ENCODE measurements at regions not wholly inside any gene's neighbourhood (a gene's known extent, or its start where the extent isn't known, plus 50 kb on each side); places are given as distances from the start of the nearest gene placed in this dataset.
A peak's percentile ranks its signal among the peaks of the same experiment; 100 is the strongest.

- Histone ChIP-seq H3K4me3 (ENCODE audit: low read length) (no peak overlapping the region), H3K9me3 (ENCODE audit: control insufficient read depth, low read length) (no peaks in the 10 kb centered on the region), H3K27ac (ENCODE audit: low read length) (no peak overlapping the region), H3K4me1 (ENCODE audit: control insufficient read depth, insufficient read depth, low read length) (no peaks in the 10 kb centered on the region), H3K27me3 (ENCODE audit: control insufficient read depth, insufficient read depth) (no peaks in the 10 kb centered on the region)
- no peak for DNase-seq
- ATAC-seq, result no peak
- 97% methylated on average over 1 of the region's 1 CpG for WGBS
- intact Hi-C loops (cut with DNase I), result no loop called here
These were observed 50.8 kb upstream of the KLHL13 start for GRCh38 chrX:118167361-118167760.

- no peaks in the 10 kb centered on the region for H3K9me3 ChIP-seq (ENCODE audit: control insufficient read depth, low read length)
- ATAC-seq, result no peak
- H3K4me1 ChIP-seq (ENCODE audit: control insufficient read depth, insufficient read depth, low read length), result no peaks in the 10 kb centered on the region
- no peak overlapping the region for H3K27ac ChIP-seq (ENCODE audit: low read length)
- intact Hi-C loops (cut with DNase I), result no loop called here
- no peak for DNase-seq
- H3K4me3 ChIP-seq (ENCODE audit: low read length), result no peak overlapping the region
- H3K27me3 ChIP-seq (ENCODE audit: control insufficient read depth, insufficient read depth), result no peaks in the 10 kb centered on the region
These were observed 54.7 kb upstream of the KLHL13 start for GRCh38 chrX:118171356-118171755.

- no peak overlapping the region for H3K4me3 ChIP-seq (ENCODE audit: low read length)
- H3K27me3 ChIP-seq (ENCODE audit: control insufficient read depth, insufficient read depth), result no peaks in the 10 kb centered on the region
- ATAC-seq (no peak), DNase-seq (no peak)
- no peaks in the 10 kb centered on the region for H3K9me3 ChIP-seq (ENCODE audit: control insufficient read depth, low read length)
- no peak overlapping the region for H3K27ac ChIP-seq (ENCODE audit: low read length)
- intact Hi-C loops (cut with DNase I), result no loop called here
- H3K4me1 ChIP-seq (ENCODE audit: control insufficient read depth, insufficient read depth, low read length), result no peaks in the 10 kb centered on the region
- 59% methylated on average over 5 of the region's 5 CpGs for WGBS
These were observed 58.0 kb upstream of the KLHL13 start for GRCh38 chrX:118174516-118175098.

GRCh38 chrX:118177708-118178107, 61.1 kb upstream of the KLHL13 start:
- intact Hi-C loops (cut with DNase I), result no loop called here
- WGBS, result 92% methylated on average over 1 of the region's 1 CpG
- H3K4me1 ChIP-seq (ENCODE audit: control insufficient read depth, insufficient read depth, low read length), result no peaks in the 10 kb centered on the region

GRCh38 chrX:118178450-118178849, 61.8 kb upstream of the KLHL13 start:
- Histone ChIP-seq H3K27me3 (ENCODE audit: control insufficient read depth, insufficient read depth) (no peaks in the 10 kb centered on the region), H3K4me1 (ENCODE audit: control insufficient read depth, insufficient read depth, low read length) (no peaks in the 10 kb centered on the region), H3K27ac (ENCODE audit: low read length) (no peak overlapping the region), H3K4me3 (ENCODE audit: low read length) (no peak overlapping the region), H3K9me3 (ENCODE audit: control insufficient read depth, low read length) (no peaks in the 10 kb centered on the region)
- 81% methylated on average over 7 of the region's 7 CpGs for WGBS
- DNase-seq (peak in 1 of 3 donors; percentile 17), ATAC-seq (peak in 1 of 2 donors; percentile 65)
- intact Hi-C loops (cut with DNase I), result no loop called here

More at GRCh38 chrX:118177708-118178107, 61.1 kb upstream of the KLHL13 start:
- no peak for DNase-seq
- H3K27me3 ChIP-seq (ENCODE audit: control insufficient read depth, insufficient read depth), result no peaks in the 10 kb centered on the region
- no peak overlapping the region for H3K4me3 ChIP-seq (ENCODE audit: low read length)
- H3K9me3 ChIP-seq (ENCODE audit: control insufficient read depth, low read length), result no peaks in the 10 kb centered on the region
- ATAC-seq, result no peak
- H3K27ac ChIP-seq (ENCODE audit: low read length), result no peak overlapping the region

GRCh38 chrX:118179161-118179560, 62.6 kb upstream of the KLHL13 start:
- Histone ChIP-seq H3K4me1 (ENCODE audit: control insufficient read depth, insufficient read depth, low read length) (no peaks in the 10 kb centered on the region), H3K27ac (ENCODE audit: low read length) (no peak overlapping the region), H3K9me3 (ENCODE audit: control insufficient read depth, low read length) (no peaks in the 10 kb centered on the region), H3K27me3 (ENCODE audit: control insufficient read depth, insufficient read depth) (no peaks in the 10 kb centered on the region), H3K4me3 (ENCODE audit: low read length) (no peak overlapping the region)
- intact Hi-C loops (cut with DNase I), result no loop called here
- no peak for DNase-seq
- 62% methylated on average over 3 of the region's 3 CpGs for WGBS
- peak in 1 of 2 donors; percentile 36 for ATAC-seq

GRCh38 chrX:118179718-118180117, 63.1 kb upstream of the KLHL13 start:
- Histone ChIP-seq H3K27me3 (ENCODE audit: control insufficient read depth, insufficient read depth) (no peaks in the 10 kb centered on the region), H3K9me3 (ENCODE audit: control insufficient read depth, low read length) (no peaks in the 10 kb centered on the region), H3K4me1 (ENCODE audit: control insufficient read depth, insufficient read depth, low read length) (no peaks in the 10 kb centered on the region), H3K4me3 (ENCODE audit: low read length) (no peak overlapping the region), H3K27ac (ENCODE audit: low read length) (no peak overlapping the region)
- DNase-seq, result peak in 1 of 3 donors; percentile 34
- peak in 1 of 2 donors; percentile 75 for ATAC-seq
- intact Hi-C loops (cut with DNase I), result no loop called here
- WGBS, result 61% methylated on average over 4 of the region's 4 CpGs

GRCh38 chrX:118181030-118181429, 64.4 kb upstream of the KLHL13 start:
- 47% methylated on average over 4 of the region's 4 CpGs for WGBS

GRCh38 chrX:118182025-118182424, 65.4 kb upstream of the KLHL13 start:
- 17% methylated on average over 1 of the region's 1 CpG for WGBS
- DNase-seq (no peak), ATAC-seq (no peak)
- Histone ChIP-seq H3K27me3 (ENCODE audit: control insufficient read depth, insufficient read depth) (no peaks in the 10 kb centered on the region), H3K9me3 (ENCODE audit: control insufficient read depth, low read length) (no peaks in the 10 kb centered on the region), H3K4me1 (ENCODE audit: control insufficient read depth, insufficient read depth, low read length) (no peaks in the 10 kb centered on the region), H3K4me3 (ENCODE audit: low read length) (no peak overlapping the region), H3K27ac (ENCODE audit: low read length) (no peak overlapping the region)
- intact Hi-C loops (cut with DNase I), result no loop called here

More at GRCh38 chrX:118181030-118181429, 64.4 kb upstream of the KLHL13 start:
- no peak overlapping the region for H3K4me3 ChIP-seq (ENCODE audit: low read length)
- no peaks in the 10 kb centered on the region for H3K27me3 ChIP-seq (ENCODE audit: control insufficient read depth, insufficient read depth)
- no peak overlapping the region for H3K27ac ChIP-seq (ENCODE audit: low read length)
- H3K9me3 ChIP-seq (ENCODE audit: control insufficient read depth, low read length), result no peaks in the 10 kb centered on the region
- no peaks in the 10 kb centered on the region for H3K4me1 ChIP-seq (ENCODE audit: control insufficient read depth, insufficient read depth, low read length)
- intact Hi-C loops (cut with DNase I), result no loop called here
- ATAC-seq (peak in 1 of 2 donors; percentile 51), DNase-seq (no peak)

GRCh38 chrX:118182681-118183080, 66.1 kb upstream of the KLHL13 start:
- Histone ChIP-seq H3K4me3 (ENCODE audit: low read length) (no peak overlapping the region), H3K9me3 (ENCODE audit: control insufficient read depth, low read length) (no peaks in the 10 kb centered on the region), H3K27me3 (ENCODE audit: control insufficient read depth, insufficient read depth) (no peaks in the 10 kb centered on the region), H3K27ac (ENCODE audit: low read length) (no peak overlapping the region), H3K4me1 (ENCODE audit: control insufficient read depth, insufficient read depth, low read length) (no peaks in the 10 kb centered on the region)
- 54% methylated on average over 3 of the region's 3 CpGs for WGBS
- DNase-seq (no peak), ATAC-seq (no peak)
- intact Hi-C loops (cut with DNase I), result no loop called here

- ATAC-seq, result no peak
- no peaks in the 10 kb centered on the region for H3K27me3 ChIP-seq (ENCODE audit: control insufficient read depth, insufficient read depth)
- intact Hi-C loops (cut with DNase I), result no loop called here
These were observed 67.0 kb upstream of the KLHL13 start for GRCh38 chrX:118183606-118184005.

GRCh38 chrX:118187100-118187499, 70.5 kb upstream of the KLHL13 start:
- DNase-seq, result no peak
- H3K27me3 ChIP-seq (ENCODE audit: control insufficient read depth, insufficient read depth), result no peaks in the 10 kb centered on the region
- H3K27ac ChIP-seq (ENCODE audit: low read length), result no peak overlapping the region
- no peak overlapping the region for H3K4me3 ChIP-seq (ENCODE audit: low read length)
- no peaks in the 10 kb centered on the region for H3K9me3 ChIP-seq (ENCODE audit: control insufficient read depth, low read length)
- intact Hi-C loops (cut with DNase I), result no loop called here
- ATAC-seq, result no peak
- H3K4me1 ChIP-seq (ENCODE audit: control insufficient read depth, insufficient read depth, low read length), result no peaks in the 10 kb centered on the region

More at GRCh38 chrX:118183606-118184005, 67.0 kb upstream of the KLHL13 start:
- Histone ChIP-seq H3K4me3 (ENCODE audit: low read length) (no peak overlapping the region), H3K27ac (ENCODE audit: low read length) (no peak overlapping the region), H3K4me1 (ENCODE audit: control insufficient read depth, insufficient read depth, low read length) (no peaks in the 10 kb centered on the region), H3K9me3 (ENCODE audit: control insufficient read depth, low read length) (no peaks in the 10 kb centered on the region)
- WGBS, result 91% methylated on average over 1 of the region's 1 CpG
- no peak for DNase-seq
